HT1080 (cell line): ENCODE measurements at regions not wholly inside any gene's neighbourhood (a gene's known extent, or its start where the extent isn't known, plus 50 kb on each side); places are given as distances from the start of the nearest gene placed in this dataset. TPM values are rescaled to one million over a fixed set of nuclear protein-coding genes. Genes with fewer than 3 reads are reported as not detected.

Source experiments
- small RNA-seq: library from RNA; depleted of rRNA; stranded (forward); fragments of <200 nt; gene quantifications from one replicate; pipeline ENCODE3, GENCODE V24; 2014

Small RNAs in the stretch of these regions (small RNA-seq; reads per million reads assigned to genes)
- not detected for gene AC234064.1
